ENCODE measurements at regions not wholly inside any gene's neighbourhood (a gene's known extent, or its start where the extent isn't known, plus 50 kb on each side); places are given as distances from the start of the nearest gene placed in this dataset.

GRCh38 chr9:16191691-16192402, 639.0 kb downstream of the CCDC171 start:
- peak; percentile 84 for TF ChIP-seq CTCF (IDR thresholded peaks at IDR 0.05)

GRCh38 chr9:16192403-16193017, 639.7 kb downstream of the CCDC171 start:
- no peak for TF ChIP-seq CTCF (IDR thresholded peaks at IDR 0.05)

GRCh38 chr9:16193066-16193465, 640.2 kb downstream of the CCDC171 start:
- TF ChIP-seq CTCF (IDR thresholded peaks at IDR 0.05): no peak

- no peak for TF ChIP-seq CTCF (IDR thresholded peaks at IDR 0.05)
Measured at GRCh38 chr9:16196206-16196605, 643.4 kb downstream of the CCDC171 start.

- no peak for TF ChIP-seq CTCF (IDR thresholded peaks at IDR 0.05)
Measured at GRCh38 chr9:16197578-16198370, 644.9 kb downstream of the CCDC171 start.

GRCh38 chr9:16198996-16199395, 646.2 kb downstream of the CCDC171 start:
- no peak for TF ChIP-seq CTCF (IDR thresholded peaks at IDR 0.05)

GRCh38 chr9:16202221-16202620, 649.4 kb downstream of the CCDC171 start:
- TF ChIP-seq CTCF (IDR thresholded peaks at IDR 0.05): no peak
